A549 (cell line): ENCODE measurements at regions not wholly inside any gene's neighbourhood (a gene's known extent, or its start where the extent isn't known, plus 50 kb on each side); places are given as distances from the start of the nearest gene placed in this dataset.

Experiments used
- CEBPB ChIP-seq, 2 experiments: fragments of >200 bp in 1 of 2; sonication (Bioruptor Twin) in 1 of 2; formaldehyde crosslinking in 1 of 2; IDR thresholded peaks; 2 replicates each; pipeline ENCODE4 v1.6.1; 2012 to 2016
- NFE2L2 ChIP-seq: fragments of 150-350 bp; conservative IDR thresholded peaks from 2 replicates; pipeline ENCODE4 v1.6.1; 2014; ENCODE audit warnings: low read length
- TF ChIP-seq, protein P1 (sequence below): fragments of >200 bp; sonication (Bioruptor Twin); formaldehyde crosslinking; IDR thresholded peaks from 3 replicates; pipeline ENCODE4 v1.5.1; 2016

DNA sequence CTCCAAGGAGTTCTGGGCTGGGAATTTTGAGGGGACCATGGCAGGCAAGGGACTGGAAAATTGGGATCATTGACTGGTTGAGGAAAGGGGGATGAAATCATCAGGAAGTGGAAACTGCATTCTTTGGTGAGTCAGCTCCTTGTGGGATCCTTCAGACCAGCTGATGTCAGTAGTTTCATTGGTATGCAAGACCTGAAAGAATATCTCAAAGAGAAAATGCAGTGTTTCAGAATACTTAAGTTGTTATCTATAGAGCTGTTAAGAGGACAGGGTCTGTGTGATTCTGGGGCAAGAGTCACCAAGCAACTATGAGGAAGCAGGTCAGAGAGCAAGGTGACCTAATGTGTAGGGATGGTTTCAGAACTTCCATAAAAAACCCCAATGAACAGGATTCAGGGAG, 595.9 kb upstream of the AUTS2 start:
- TF ChIP-seq, protein P1, sequence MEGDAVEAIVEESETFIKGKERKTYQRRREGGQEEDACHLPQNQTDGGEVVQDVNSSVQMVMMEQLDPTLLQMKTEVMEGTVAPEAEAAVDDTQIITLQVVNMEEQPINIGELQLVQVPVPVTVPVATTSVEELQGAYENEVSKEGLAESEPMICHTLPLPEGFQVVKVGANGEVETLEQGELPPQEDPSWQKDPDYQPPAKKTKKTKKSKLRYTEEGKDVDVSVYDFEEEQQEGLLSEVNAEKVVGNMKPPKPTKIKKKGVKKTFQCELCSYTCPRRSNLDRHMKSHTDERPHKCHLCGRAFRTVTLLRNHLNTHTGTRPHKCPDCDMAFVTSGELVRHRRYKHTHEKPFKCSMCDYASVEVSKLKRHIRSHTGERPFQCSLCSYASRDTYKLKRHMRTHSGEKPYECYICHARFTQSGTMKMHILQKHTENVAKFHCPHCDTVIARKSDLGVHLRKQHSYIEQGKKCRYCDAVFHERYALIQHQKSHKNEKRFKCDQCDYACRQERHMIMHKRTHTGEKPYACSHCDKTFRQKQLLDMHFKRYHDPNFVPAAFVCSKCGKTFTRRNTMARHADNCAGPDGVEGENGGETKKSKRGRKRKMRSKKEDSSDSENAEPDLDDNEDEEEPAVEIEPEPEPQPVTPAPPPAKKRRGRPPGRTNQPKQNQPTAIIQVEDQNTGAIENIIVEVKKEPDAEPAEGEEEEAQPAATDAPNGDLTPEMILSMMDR = no peak
- TF ChIP-seq NFE2L2 = no peak
- TF ChIP-seq CEBPB (IDR thresholded peaks at IDR 0.05) = no peak
